B cell (primary cell): ENCODE measurements at regions not wholly inside any gene's neighbourhood (a gene's known extent, or its start where the extent isn't known, plus 50 kb on each side); places are given as distances from the start of the nearest gene placed in this dataset.

Experiments
- ATAC-seq: fragments of 200-7000 bp; cut with Tn5 transposase; one replicate; pipeline ENCODE4 v1.10.0; 2021; ENCODE audit warnings: low read depth, mild to moderate bottlenecking, moderate number of reproducible peaks, moderate library complexity
- CTCF ChIA-PET: fragments of 350-600 bp; sonication (Branson Sonifier 250); formaldehyde crosslinking; loops from one replicate; lab custom pipeline; 2021; ENCODE audit warnings: antibody characterized with exemption, inconsistent platforms; lab: Charles Lee
- POLR2A ChIA-PET: fragments of 350-600 bp; sonication (Branson Sonifier 250); formaldehyde crosslinking; loops from one replicate; lab custom pipeline; 2021; ENCODE audit warnings: antibody characterized with exemption; lab: Charles Lee
- DNase-seq: peaks from one replicate; pipeline ENCODE4 v3.0.0; 2013
- H2AFZ ChIP-seq: 2 replicates; pipeline ENCODE4 v1.6.1; 2012; ENCODE audit warnings: mild to moderate bottlenecking, low read depth, low read length; ENCODE audit not compliant: insufficient read depth, poor library complexity, severe bottlenecking
- H3K27ac ChIP-seq, 2 donors: 1 replicate in 1 of 2; 2 replicates in 1 of 2; pipeline ENCODE4 v1.5.1; 2012 to 2013; ENCODE audit warnings: low read length in 2 of 2, mild to moderate bottlenecking in 2 of 2, moderate library complexity in 1 of 2
- H3K27me3 ChIP-seq, 4 experiments: fragments of 200-600 bp in 1 of 4; sonication (generic) in 1 of 4; replicated peaks in 1 of 4; 1 replicate in 2 of 4; 2 replicates in 2 of 4; pipeline versions ENCODE4 v1.6.1 to v1.7.0; 2013 to 2016; ENCODE audit warnings: low read length in 3 of 4, mild to moderate bottlenecking in 2 of 4, mixed read lengths in 1 of 4, moderate library complexity in 1 of 4; ENCODE audit not compliant: insufficient read depth in 4 of 4, control insufficient read depth in 3 of 4; ENCODE audit errors: control extremely low read depth in 1 of 4
- H3K36me3 ChIP-seq, 2 experiments: replicated peaks in 1 of 2; 1 replicate in 1 of 2; 2 replicates in 1 of 2; pipeline versions ENCODE4 v1.6.1 to v1.7.1; 2013; ENCODE audit warnings: low read length in 1 of 2; ENCODE audit not compliant: insufficient read depth in 2 of 2, control insufficient read depth in 1 of 2; ENCODE audit errors: control extremely low read depth in 1 of 2, extremely low read depth in 1 of 2
- H3K4me1 ChIP-seq, 2 donors: fragments of 200-600 bp in 1 of 2; sonication (generic) in 1 of 2; 1 replicate in 1 of 2; 2 replicates in 1 of 2; pipeline versions ENCODE4 v1.5.1 to v1.6.1; 2013 to 2017; ENCODE audit warnings: low read length in 2 of 2; ENCODE audit not compliant: control insufficient read depth in 2 of 2, insufficient read depth in 2 of 2
- H3K4me2 ChIP-seq: replicated peaks from 2 replicates; pipeline ENCODE3; 2012; ENCODE audit warnings: mild to moderate bottlenecking, low read depth, low read length; ENCODE audit not compliant: poor library complexity, severe bottlenecking
- H3K4me3 ChIP-seq, 5 experiments: fragments of 200-600 bp in 1 of 5; sonication (generic) in 1 of 5; 1 replicate in 3 of 5; 2 replicates in 2 of 5; pipeline versions ENCODE4 v1.5.1 to v1.7.0; 2011 to 2016; ENCODE audit warnings: low read length in 4 of 5, mild to moderate bottlenecking in 4 of 5, low read depth in 2 of 5, control low read depth in 1 of 5, moderate library complexity in 1 of 5; ENCODE audit not compliant: insufficient read depth in 1 of 5; ENCODE audit errors: control extremely low read depth in 1 of 5, extremely low read depth in 1 of 5
- H3K79me2 ChIP-seq: fragments of 200-600 bp; sonication (generic); one replicate; pipeline ENCODE4 v1.6.0; 2016; ENCODE audit warnings: low read length; ENCODE audit not compliant: control insufficient read depth, insufficient read depth
- H3K9ac ChIP-seq: fragments of 200-600 bp; sonication (generic); 2 replicates; pipeline ENCODE4 v1.6.1; 2017; ENCODE audit warnings: mild to moderate bottlenecking, low read length, moderate library complexity
- H3K9me3 ChIP-seq, 3 donors: one replicate each; pipeline versions ENCODE4 v1.6.1 to v1.7.1; 2013; ENCODE audit warnings: low read length in 2 of 3; ENCODE audit not compliant: control insufficient read depth in 2 of 3, insufficient read depth in 1 of 3; ENCODE audit errors: control extremely low read depth in 1 of 3
- H4K20me1 ChIP-seq: 2 replicates; pipeline ENCODE4 v1.6.0; 2012; ENCODE audit warnings: mild to moderate bottlenecking, low read length; ENCODE audit not compliant: insufficient read depth, control insufficient read depth, poor library complexity, severe bottlenecking
- H3K27ac Mint-ChIP-seq: one replicate; pipeline ENCODE4 v1.8.0; 2021; ENCODE audit warnings: mixed read lengths
- H3K27me3 Mint-ChIP-seq: one replicate; pipeline ENCODE4 v1.8.0; 2021; ENCODE audit warnings: mixed read lengths
- H3K4me1 Mint-ChIP-seq: one replicate; pipeline ENCODE4 v1.8.0; 2021; ENCODE audit warnings: mixed read lengths
- H3K4me3 Mint-ChIP-seq: one replicate; pipeline ENCODE4 v1.8.0; 2021; ENCODE audit warnings: mixed read lengths
- H3K9me3 Mint-ChIP-seq: one replicate; pipeline ENCODE4 v1.8.0; 2022; ENCODE audit warnings: mixed read lengths; ENCODE audit not compliant: insufficient read depth
- CTCF ChIP-seq: fragments of 200-600 bp; IDR thresholded peaks from one replicate; pipeline ENCODE4 v1.8.0; 2022; ENCODE audit warnings: antibody characterized with exemption, mild to moderate bottlenecking
- EZH2 ChIP-seq: IDR thresholded peaks from 2 replicates; pipeline ENCODE4 v1.6.1; 2012; ENCODE audit warnings: borderline replicate concordance, low read depth, mild to moderate bottlenecking, moderate library complexity, low read length; ENCODE audit not compliant: insufficient read depth, poor library complexity, severe bottlenecking
- WGBS: methylation state at CpG from one replicate; pipeline ENCODE4 v1.1.5; 2013; ENCODE audit warnings: missing lambda C conversion rate; ENCODE audit not compliant: insufficient coverage; 5-methylcytosine and 5-hydroxymethylcytosine counted together
- intact Hi-C: fragments of 100-400 bp; cut with micrococcal nuclease; formaldehyde crosslinking; loops from one replicate; pipeline ENCODE4 v1.10.0; 2022

GRCh38 chr1:4212796-4213195 lies 312.7 kb upstream of the C1orf174 start:
- Histone ChIP-seq H3K4me3 (no peak overlapping the region), H3K36me3 (no peaks in the 10 kb centered on the region), H3K9me3 (peaks cover 0 to 5% (median 0%) of the 10 kb centered on the region in 3 donors), H3K27me3 (no peaks in the 10 kb centered on the region), H3K79me2 (no peaks in the 10 kb centered on the region), H4K20me1 (no peaks in the 10 kb centered on the region), H2AFZ (no peak overlapping the region), H3K9ac (no peak overlapping the region), H3K4me2 (no peak overlapping the region), H3K27ac (no peak overlapping the region), H3K4me1 (no peaks in the 10 kb centered on the region)
- H3K27me3 Mint-ChIP-seq = peaks cover 27% of the 10 kb centered on the region
- intact Hi-C loops = no loop called here
- ATAC-seq (no peak), DNase-seq (no peak)
- POLR2A ChIA-PET = no interaction called here
- WGBS = 89% methylated on average over 4 of the region's 5 CpGs
- H3K27ac Mint-ChIP-seq = no peak overlapping the region
- no peak for TF ChIP-seq CTCF
- TF ChIP-seq EZH2 = no peak
- no peaks in the 10 kb centered on the region for H3K9me3 Mint-ChIP-seq
- no peak overlapping the region for H3K4me3 Mint-ChIP-seq
- H3K4me1 Mint-ChIP-seq = no peaks in the 10 kb centered on the region
- CTCF ChIA-PET = no interaction called here

- H3K9me3 ChIP-seq = peaks cover 0 to 5% (median 0%) of the 10 kb centered on the region in 3 donors
- no peak for ATAC-seq
- no peak overlapping the region for H3K27ac ChIP-seq
- TF ChIP-seq EZH2 (no peak), CTCF (no peak)
- no peaks in the 10 kb centered on the region for H3K4me1 ChIP-seq
- H3K9ac ChIP-seq = no peak overlapping the region
- no peak overlapping the region for H3K27ac Mint-ChIP-seq
- no peaks in the 10 kb centered on the region for H4K20me1 ChIP-seq
- 66% methylated on average over 17 of the region's 18 CpGs for WGBS
- H3K9me3 Mint-ChIP-seq = no peaks in the 10 kb centered on the region
- H2AFZ ChIP-seq = no peak overlapping the region
- intact Hi-C loops = no loop called here
- no peaks in the 10 kb centered on the region for H3K79me2 ChIP-seq
- ChIA-PET POLR2A (no interaction called here), CTCF (no interaction called here)
- H3K27me3 ChIP-seq = no peaks in the 10 kb centered on the region
- no peak overlapping the region for H3K4me2 ChIP-seq
- no peaks in the 10 kb centered on the region for H3K4me1 Mint-ChIP-seq
- H3K27me3 Mint-ChIP-seq = peaks cover 27% of the 10 kb centered on the region
- H3K4me3 Mint-ChIP-seq = no peak overlapping the region
- H3K36me3 ChIP-seq = no peaks in the 10 kb centered on the region
- no peak overlapping the region for H3K4me3 ChIP-seq
- DNase-seq = no peak
Measured at GRCh38 chr1:4213366-4213973, 313.4 kb upstream of the C1orf174 start.
